ENCODE measurements at regions not wholly inside any gene's neighbourhood (a gene's known extent, or its start where the extent isn't known, plus 50 kb on each side); places are given as distances from the start of the nearest gene placed in this dataset.

DNA sequence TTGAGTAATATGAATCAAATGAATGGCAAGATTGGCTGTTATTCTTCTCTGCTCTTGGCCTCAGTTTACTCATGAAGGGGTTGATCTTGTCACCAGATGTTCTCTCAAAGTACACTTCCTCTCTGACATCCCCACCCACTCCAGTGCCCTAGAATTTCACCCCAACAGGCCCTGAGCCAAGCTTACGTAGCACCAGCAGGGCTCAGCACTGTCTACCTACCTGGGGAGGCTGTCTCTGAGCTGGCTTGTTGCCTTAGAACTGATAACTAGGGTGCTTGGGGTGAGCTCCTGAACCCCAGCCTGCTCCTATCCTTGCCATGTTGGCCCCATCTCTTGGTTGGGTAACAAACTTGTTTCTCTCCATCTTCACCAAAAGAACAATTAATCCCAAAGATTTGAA lies 159.1 kb upstream of the USP24 start:
- no peak for DNase-seq (ENCODE audit: low spot score)
- in situ Hi-C loops (cut with HindIII; ENCODE audit: low sequenced_read_pairs): no loop called here

DNA sequence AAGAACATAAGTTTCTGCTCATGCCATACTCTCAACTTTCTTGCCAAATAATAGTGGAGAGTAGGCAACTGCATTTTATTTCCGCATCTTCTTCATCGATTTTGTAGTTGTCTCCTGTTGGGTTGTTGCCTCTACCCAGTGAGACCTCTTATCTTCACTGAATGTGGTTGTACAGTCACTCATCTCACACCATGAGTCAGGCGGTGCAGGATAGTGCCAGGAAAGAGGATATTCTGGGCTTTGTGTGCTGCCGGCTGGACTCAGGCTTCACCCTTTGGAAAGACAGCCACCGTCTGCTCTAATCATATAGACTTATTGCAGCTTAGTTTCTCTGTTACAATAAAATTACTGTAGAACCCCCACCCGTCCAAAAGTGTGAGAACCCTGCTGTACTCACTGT lies 154.3 kb upstream of the USP24 start:
- peak; percentile 25 for DNase-seq (ENCODE audit: low spot score)
- in situ Hi-C loops (cut with HindIII; ENCODE audit: low sequenced_read_pairs): no loop called here

GRCh38 chr1:55368698-55369097 lies 153.5 kb upstream of the USP24 start:
- in situ Hi-C loops (cut with HindIII; ENCODE audit: low sequenced_read_pairs): no loop called here
- DNase-seq (ENCODE audit: low spot score): no peak

DNA sequence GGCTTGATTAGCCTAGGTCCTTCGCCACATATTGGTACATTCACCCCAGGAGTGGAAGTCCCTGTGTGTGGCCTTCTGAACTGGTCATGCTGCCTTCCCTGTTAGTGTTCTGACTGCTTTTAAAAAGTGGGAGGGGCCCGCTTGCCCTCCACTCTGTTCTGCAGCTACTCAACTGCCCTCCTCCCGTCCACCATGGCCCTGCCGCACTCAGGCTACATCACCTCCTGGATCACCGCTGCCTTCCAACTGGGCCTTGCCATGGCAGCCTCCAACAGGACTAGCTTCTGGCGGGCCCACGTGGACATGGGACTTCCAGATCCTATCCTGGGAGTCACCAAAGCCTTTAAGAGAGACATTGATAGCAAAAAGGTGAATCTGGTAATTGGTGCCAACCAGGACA lies 152.1 kb upstream of the USP24 start:
- DNase-seq (ENCODE audit: low spot score): no peak
- in situ Hi-C loops (cut with HindIII; ENCODE audit: low sequenced_read_pairs): no loop called here

- no peak for DNase-seq (ENCODE audit: low spot score)
- in situ Hi-C loops (cut with HindIII; ENCODE audit: low sequenced_read_pairs): no loop called here
Measured at GRCh38 chr1:55364216-55364615, 149.1 kb upstream of the USP24 start.

- in situ Hi-C loops (cut with HindIII; ENCODE audit: low sequenced_read_pairs): no loop called here
- no peak for DNase-seq (ENCODE audit: low spot score)
Measured at GRCh38 chr1:55363268-55363667, 148.1 kb upstream of the USP24 start.

DNA sequence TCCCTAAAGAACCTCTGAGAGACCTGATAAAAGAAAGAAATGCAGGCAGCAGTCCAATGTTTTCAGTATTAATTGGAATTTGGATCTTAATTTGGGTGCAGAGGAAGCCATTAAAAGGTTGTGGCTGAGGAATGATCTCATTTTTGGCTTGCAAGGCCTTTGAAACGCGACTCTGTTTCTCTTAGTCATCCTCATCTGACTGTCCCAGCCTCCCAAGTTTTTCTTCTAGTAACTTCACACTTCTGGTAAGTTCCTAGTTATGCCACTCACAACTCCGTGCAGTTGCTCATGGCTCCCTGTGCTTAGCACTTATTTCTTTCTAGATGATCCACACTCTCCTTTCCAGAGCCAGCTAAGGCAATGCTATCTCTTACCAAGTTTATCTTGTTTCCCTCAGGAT lies 147.4 kb upstream of the USP24 start:
- in situ Hi-C loops (cut with HindIII; ENCODE audit: low sequenced_read_pairs): no loop called here
- DNase-seq (ENCODE audit: low spot score): no peak

DNA sequence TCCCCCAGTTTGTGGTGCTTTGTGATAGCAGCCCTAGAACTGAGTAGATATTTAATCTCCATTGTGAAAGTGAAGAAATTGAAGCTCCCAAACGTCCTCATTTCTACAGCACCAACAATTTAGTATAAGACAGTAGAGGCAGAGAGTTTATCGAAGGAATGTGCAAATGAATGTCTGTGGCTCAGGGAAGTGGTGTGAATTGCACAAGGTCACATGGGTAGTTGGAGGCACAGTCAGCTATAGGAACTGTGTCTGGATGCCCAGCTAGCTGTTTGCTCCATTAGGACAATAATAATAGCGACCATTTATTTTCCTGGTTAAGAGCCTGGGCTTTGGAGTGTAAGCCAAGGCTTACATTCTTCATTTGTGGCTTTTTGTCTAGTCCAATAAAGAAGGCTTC lies 144.4 kb upstream of the USP24 start:
- in situ Hi-C loops (cut with HindIII; ENCODE audit: low sequenced_read_pairs): no loop called here
- no peak for DNase-seq (ENCODE audit: low spot score)

- in situ Hi-C loops (cut with HindIII; ENCODE audit: low sequenced_read_pairs): no loop called here
Measured at GRCh38 chr1:55358581-55358980, 143.4 kb upstream of the USP24 start.

GRCh38 chr1:55355549-55355948 lies 140.4 kb upstream of the USP24 start:
- no peak for DNase-seq (ENCODE audit: low spot score)
- in situ Hi-C loops (cut with HindIII; ENCODE audit: low sequenced_read_pairs): no loop called here

More at GRCh38 chr1:55358581-55358980, 143.4 kb upstream of the USP24 start:
- DNase-seq (ENCODE audit: low spot score): no peak

- in situ Hi-C loops (cut with HindIII; ENCODE audit: low sequenced_read_pairs): no loop called here
- peak; percentile 33 for DNase-seq (ENCODE audit: low spot score)
Measured at GRCh38 chr1:55353707-55354620, 138.8 kb upstream of the USP24 start.

DNA sequence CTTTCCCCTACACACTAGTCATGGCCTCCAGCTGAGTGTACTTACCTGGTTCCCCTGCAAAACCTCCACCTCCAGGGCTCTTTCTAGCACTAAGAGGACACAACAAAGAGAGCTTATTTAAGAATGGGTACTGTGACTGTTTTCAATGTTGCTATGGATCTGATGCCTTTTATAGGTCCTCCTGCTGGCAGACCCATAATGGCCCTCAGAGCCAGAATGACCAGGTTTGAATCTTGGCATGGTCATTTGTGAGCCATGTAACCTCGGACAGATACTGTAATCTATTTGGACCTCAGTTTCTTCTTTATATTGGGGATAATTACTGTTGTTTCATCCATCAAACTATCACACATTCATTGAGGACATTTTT lies 137.6 kb upstream of the USP24 start:
- in situ Hi-C loops (cut with HindIII; ENCODE audit: low sequenced_read_pairs): no loop called here
- DNase-seq (ENCODE audit: low spot score): peak; percentile 91

- peak; percentile 98 for DNase-seq (ENCODE audit: low spot score)
- in situ Hi-C loops (cut with HindIII; ENCODE audit: low sequenced_read_pairs): no loop called here
Measured at GRCh38 chr1:55352080-55352810, 137.1 kb upstream of the USP24 start.

- no peak for DNase-seq (ENCODE audit: low spot score)
- in situ Hi-C loops (cut with HindIII; ENCODE audit: low sequenced_read_pairs): no loop called here
Measured at GRCh38 chr1:55348356-55348755, 133.2 kb upstream of the USP24 start.

DNA sequence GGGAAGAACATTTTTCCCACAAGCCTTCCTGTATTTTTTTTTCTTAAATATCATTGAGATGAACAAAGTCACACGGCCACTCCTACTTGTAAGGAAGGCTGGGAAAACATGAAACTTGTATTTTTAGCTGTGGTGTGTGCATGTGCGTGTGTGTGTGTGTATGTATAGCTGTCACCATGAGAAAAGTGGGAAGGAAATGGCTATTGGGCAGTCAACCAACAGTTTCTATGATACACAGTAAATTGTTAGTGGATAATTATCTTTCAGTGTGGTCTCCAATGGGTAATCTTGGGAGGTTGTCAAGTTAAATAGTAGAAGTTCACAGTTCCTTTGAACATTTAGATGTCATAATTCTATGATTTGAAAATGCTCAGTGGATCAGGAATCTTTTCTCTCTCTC lies 132.7 kb upstream of the USP24 start:
- no peak for DNase-seq (ENCODE audit: low spot score)
- in situ Hi-C loops (cut with HindIII; ENCODE audit: low sequenced_read_pairs): no loop called here

DNA sequence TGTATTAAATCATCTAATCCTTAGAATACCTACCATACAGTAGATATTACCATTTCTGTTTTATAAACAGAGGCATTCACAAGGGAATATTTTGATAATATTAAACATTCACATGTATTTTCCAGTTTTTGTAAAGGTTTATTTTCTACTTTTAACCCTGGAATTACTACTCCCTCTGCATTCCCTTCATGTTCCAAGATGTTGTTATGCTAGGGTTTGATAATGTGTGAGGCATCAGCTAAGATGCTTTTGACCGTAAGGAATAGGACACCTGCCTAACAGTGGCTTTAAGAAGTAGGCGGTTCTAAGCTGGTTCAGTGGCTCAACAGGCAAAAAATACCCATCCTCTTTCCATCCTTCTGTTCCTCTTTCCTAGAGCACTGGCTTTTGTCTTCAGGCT lies 131.9 kb upstream of the USP24 start:
- no peak for DNase-seq (ENCODE audit: low spot score)
- in situ Hi-C loops (cut with HindIII; ENCODE audit: low sequenced_read_pairs): no loop called here

DNA sequence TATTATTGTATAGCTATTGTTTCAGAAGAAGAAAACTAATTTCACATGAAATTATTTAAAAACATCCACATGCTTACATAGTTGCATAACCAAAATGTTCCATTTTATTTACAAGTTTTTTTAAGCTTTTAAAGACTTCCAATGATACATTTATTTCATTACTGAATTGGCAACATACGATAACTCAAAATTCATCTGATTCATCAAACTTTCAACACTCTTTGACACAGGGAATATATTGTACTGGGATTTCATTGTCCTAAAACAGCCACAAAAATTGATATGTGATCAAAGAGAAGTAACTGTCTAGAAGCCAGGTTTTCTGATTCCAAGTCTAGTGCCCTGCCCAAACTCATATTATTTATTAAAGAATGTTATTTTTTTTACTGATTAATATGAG lies 131.4 kb upstream of the USP24 start:
- DNase-seq (ENCODE audit: low spot score): no peak
- in situ Hi-C loops (cut with HindIII; ENCODE audit: low sequenced_read_pairs): no loop called here

GRCh38 chr1:55339681-55340080 lies 124.5 kb upstream of the USP24 start:
- no peak for DNase-seq (ENCODE audit: low spot score)
- in situ Hi-C loops (cut with HindIII; ENCODE audit: low sequenced_read_pairs): no loop called here

- in situ Hi-C loops (cut with HindIII; ENCODE audit: low sequenced_read_pairs): no loop called here
- DNase-seq (ENCODE audit: low spot score): no peak
Measured at GRCh38 chr1:55338448-55338820, 123.3 kb upstream of the USP24 start.

DNA sequence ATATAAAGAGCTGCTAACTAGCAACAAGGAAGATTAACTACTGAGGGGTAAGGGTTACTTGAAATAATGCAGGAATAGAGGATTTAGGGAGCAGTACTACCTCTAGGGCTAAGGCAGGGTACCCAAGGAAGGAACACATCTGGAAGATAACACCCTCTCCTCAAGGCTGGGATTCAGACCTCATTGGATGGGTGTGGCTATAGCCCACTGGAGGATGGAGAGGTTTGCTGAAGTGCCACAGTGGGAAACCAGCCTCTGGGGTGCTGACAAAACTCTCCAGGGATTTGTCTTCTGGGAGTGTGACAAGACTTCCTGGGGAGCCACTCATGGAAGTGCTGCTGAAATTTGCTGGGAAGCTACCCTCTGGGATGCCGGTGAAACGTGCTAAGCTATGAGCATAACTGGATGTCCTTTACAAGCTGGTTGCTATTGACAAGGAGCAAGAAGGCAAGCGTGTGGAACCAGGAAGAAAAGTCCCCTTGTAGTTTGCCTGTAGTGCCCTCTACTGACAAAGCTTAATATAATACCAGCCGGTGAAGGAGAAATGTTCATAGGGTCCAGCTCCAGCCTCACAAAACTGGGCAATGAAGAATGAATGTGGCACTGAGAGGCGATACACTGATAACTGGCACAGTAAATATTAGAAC lies 122.8 kb upstream of the USP24 start:
- DNase-seq (ENCODE audit: low spot score): peak; percentile 19
- in situ Hi-C loops (cut with HindIII; ENCODE audit: low sequenced_read_pairs): no loop called here

Data from G401 (cell line).